Neural progenitor cell (in vitro differentiated cells): ENCODE measurements at regions not wholly inside any gene's neighbourhood (a gene's known extent, or its start where the extent isn't known, plus 50 kb on each side); places are given as distances from the start of the nearest gene placed in this dataset.

Source experiments
- DNase-seq: peaks from one replicate; pipeline ENCODE4 v3.0.0-alpha.2; 2016; ENCODE audit warnings: low spot score
- H2AFZ ChIP-seq: fragments of 200-600 bp; sonication (generic); replicated peaks from 2 replicates; pipeline ENCODE4 v1.6.1; 2016; ENCODE audit warnings: antibody characterized with exemption
- H3F3A ChIP-seq: fragments of 200-600 bp; sonication (generic); 2 replicates; pipeline ENCODE4 v1.6.1; 2016; ENCODE audit warnings: antibody characterized with exemption, low read depth
- H3K27ac ChIP-seq: fragments of 200-600 bp; sonication (generic); 2 replicates; pipeline ENCODE4 v1.5.1; 2016; ENCODE audit warnings: mild to moderate bottlenecking
- H3K27me3 ChIP-seq: fragments of 200-600 bp; sonication (generic); 2 replicates; pipeline ENCODE4 v1.6.1; 2016; ENCODE audit warnings: mild to moderate bottlenecking, moderate library complexity
- H3K36me3 ChIP-seq: fragments of 200-600 bp; sonication (generic); 2 replicates; pipeline ENCODE4 v1.5.1; 2016
- H3K4me1 ChIP-seq: fragments of 200-600 bp; sonication (generic); 2 replicates; pipeline ENCODE4 v1.6.1; 2016; ENCODE audit warnings: mixed run types
- H3K4me2 ChIP-seq: fragments of 200-600 bp; sonication (generic); 2 replicates; pipeline ENCODE4 v1.6.1; 2016
- H3K4me3 ChIP-seq: fragments of 200-600 bp; sonication (generic); 2 replicates; pipeline ENCODE4 v1.5.1; 2016
- H3K79me2 ChIP-seq: fragments of 200-600 bp; sonication (generic); 2 replicates; pipeline ENCODE4 v1.6.1; 2016; ENCODE audit warnings: low read depth
- H3K9ac ChIP-seq: fragments of 200-600 bp; sonication (generic); 2 replicates; pipeline ENCODE4 v1.6.1; 2016
- H3K9me3 ChIP-seq: fragments of 200-600 bp; sonication (generic); 2 replicates; pipeline ENCODE4 v1.5.1; 2016; ENCODE audit warnings: low read depth
- H4K20me1 ChIP-seq: fragments of 200-600 bp; sonication (generic); 2 replicates; pipeline ENCODE4 v1.6.1; 2016; ENCODE audit warnings: low read depth
- H3K27ac Mint-ChIP-seq: 3 replicates; pipeline ENCODE4 v1.8.0; 2021; ENCODE audit warnings: mixed read lengths
- H3K27me3 Mint-ChIP-seq: 2 replicates; pipeline ENCODE4 v1.8.0; 2022; ENCODE audit warnings: low read depth, mild to moderate bottlenecking, inconsistent platforms, moderate library complexity, mixed read lengths; ENCODE audit not compliant: insufficient read depth
- H3K36me3 Mint-ChIP-seq: 3 replicates; pipeline ENCODE4 v1.8.0; 2021; ENCODE audit warnings: mixed read lengths
- H3K4me1 Mint-ChIP-seq: 3 replicates; pipeline ENCODE4 v1.8.0; 2021; ENCODE audit warnings: mixed read lengths
- H3K4me3 Mint-ChIP-seq: 3 replicates; pipeline ENCODE4 v1.8.0; 2021; ENCODE audit warnings: mild to moderate bottlenecking, moderate library complexity, mixed read lengths
- H3K9me3 Mint-ChIP-seq: 3 replicates; pipeline ENCODE4 v1.8.0; 2020; ENCODE audit warnings: mixed read lengths
- CTCF ChIP-seq: fragments of 200-600 bp; sonication (generic); IDR thresholded peaks from 2 replicates; pipeline ENCODE4 v1.5.1; 2017; ENCODE audit warnings: antibody characterized with exemption, mild to moderate bottlenecking
- EZH2 ChIP-seq: fragments of 200-600 bp; sonication (generic); IDR thresholded peaks from 2 replicates; pipeline ENCODE4 v1.6.1; 2017; ENCODE audit warnings: antibody characterized with exemption, mild to moderate bottlenecking, moderate library complexity
- EZH2phosphoT487 ChIP-seq: fragments of 200-600 bp; sonication (generic); IDR thresholded peaks from 2 replicates; pipeline ENCODE4 v1.6.1; 2017; ENCODE audit warnings: antibody characterized with exemption

- H3K79me2 ChIP-seq = no peaks in the 10 kb centered on the region
- TF ChIP-seq EZH2 = no peak
- no peak for TF ChIP-seq CTCF
- no peak for TF ChIP-seq EZH2phosphoT487
- H3K27me3 ChIP-seq = no peaks in the 10 kb centered on the region
- H3K4me1 ChIP-seq = no peaks in the 10 kb centered on the region
- H4K20me1 ChIP-seq = no peaks in the 10 kb centered on the region
- peaks cover 4% of the 10 kb centered on the region for H3K27me3 Mint-ChIP-seq
- no peaks in the 10 kb centered on the region for H3K4me1 Mint-ChIP-seq
- no peak overlapping the region for H2AFZ ChIP-seq
- no peak overlapping the region for H3K4me3 Mint-ChIP-seq
- H3K27ac Mint-ChIP-seq = no peak overlapping the region
- no peaks in the 10 kb centered on the region for H3K9me3 ChIP-seq
- DNase-seq = no peak
- H3K36me3 ChIP-seq = no peaks in the 10 kb centered on the region
- no peaks in the 10 kb centered on the region for H3F3A ChIP-seq
- H3K9ac ChIP-seq = no peak overlapping the region
- H3K36me3 Mint-ChIP-seq = no peaks in the 10 kb centered on the region
- no peak overlapping the region for H3K4me2 ChIP-seq
- no peak overlapping the region for H3K4me3 ChIP-seq
- no peak overlapping the region for H3K27ac ChIP-seq
- no peaks in the 10 kb centered on the region for H3K9me3 Mint-ChIP-seq
These were observed 88.7 kb upstream of the RAP1B start for GRCh38 chr12:68521848-68522502.

- H3K9me3 ChIP-seq = no peaks in the 10 kb centered on the region
- no peaks in the 10 kb centered on the region for H3K79me2 ChIP-seq
- no peak overlapping the region for H3K27ac ChIP-seq
- no peaks in the 10 kb centered on the region for H3K4me1 ChIP-seq
- H4K20me1 ChIP-seq = no peaks in the 10 kb centered on the region
- no peaks in the 10 kb centered on the region for H3K36me3 ChIP-seq
- Mint-ChIP-seq H3K9me3 (no peaks in the 10 kb centered on the region), H3K4me1 (no peaks in the 10 kb centered on the region), H3K27me3 (no peaks in the 10 kb centered on the region), H3K4me3 (no peak overlapping the region), H3K36me3 (no peaks in the 10 kb centered on the region), H3K27ac (no peak overlapping the region)
- no peak for TF ChIP-seq CTCF
- TF ChIP-seq EZH2 = no peak
- no peak for TF ChIP-seq EZH2phosphoT487
- no peak overlapping the region for H3K4me2 ChIP-seq
- no peak overlapping the region for H3K4me3 ChIP-seq
- DNase-seq = no peak
- H3K27me3 ChIP-seq = no peaks in the 10 kb centered on the region
- no peaks in the 10 kb centered on the region for H3F3A ChIP-seq
- H2AFZ ChIP-seq = no peak overlapping the region
- no peak overlapping the region for H3K9ac ChIP-seq
These were observed 81.2 kb upstream of the RAP1B start for GRCh38 chr12:68529466-68529865.

- Histone ChIP-seq H4K20me1 (no peaks in the 10 kb centered on the region), H3K9me3 (no peaks in the 10 kb centered on the region), H3K4me2 (no peak overlapping the region), H3K79me2 (no peaks in the 10 kb centered on the region), H3F3A (no peaks in the 10 kb centered on the region), H3K9ac (no peak overlapping the region), H3K4me1 (no peaks in the 10 kb centered on the region), H3K27me3 (no peaks in the 10 kb centered on the region), H3K27ac (no peak overlapping the region), H3K4me3 (no peak overlapping the region), H3K36me3 (no peaks in the 10 kb centered on the region), H2AFZ (no peak overlapping the region)
- Mint-ChIP-seq H3K4me1 (no peaks in the 10 kb centered on the region), H3K9me3 (no peaks in the 10 kb centered on the region), H3K27ac (no peak overlapping the region), H3K4me3 (no peak overlapping the region), H3K36me3 (no peaks in the 10 kb centered on the region), H3K27me3 (no peaks in the 10 kb centered on the region)
- TF ChIP-seq EZH2 (no peak), EZH2phosphoT487 (no peak), CTCF (no peak)
- no peak for DNase-seq
These were observed 80.8 kb upstream of the RAP1B start for GRCh38 chr12:68529869-68530268.
